ENCODE measurements at regions not wholly inside any gene's neighbourhood (a gene's known extent, or its start where the extent isn't known, plus 50 kb on each side); places are given as distances from the start of the nearest gene placed in this dataset.

DNA sequence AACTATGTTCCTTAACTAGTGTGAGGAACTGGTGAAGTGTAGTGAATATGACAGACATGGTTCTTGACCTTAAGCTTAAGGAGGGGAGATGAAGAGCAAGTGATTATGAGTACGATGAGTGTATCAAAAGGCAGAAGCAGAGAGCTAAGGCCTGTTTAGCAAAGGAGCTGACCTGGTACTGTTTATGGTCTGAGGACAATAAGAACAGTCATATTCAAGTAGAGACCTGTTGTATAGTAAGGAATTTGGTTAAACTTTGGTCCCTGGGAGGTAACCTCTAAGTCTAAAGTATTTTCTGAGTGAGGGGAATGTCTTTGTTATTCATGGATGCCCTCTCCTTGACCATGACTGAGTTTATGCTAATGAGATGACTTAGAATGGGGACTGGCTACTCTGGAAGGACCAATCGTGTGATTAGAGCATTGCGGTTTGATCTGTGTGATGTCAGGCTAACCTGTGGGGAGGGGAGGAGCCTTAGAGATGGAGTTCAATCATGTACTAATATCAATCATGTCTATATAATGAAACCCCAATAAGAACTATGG lies 389.3 kb downstream of the BMP4 start:
- TF ChIP-seq, protein P1, sequence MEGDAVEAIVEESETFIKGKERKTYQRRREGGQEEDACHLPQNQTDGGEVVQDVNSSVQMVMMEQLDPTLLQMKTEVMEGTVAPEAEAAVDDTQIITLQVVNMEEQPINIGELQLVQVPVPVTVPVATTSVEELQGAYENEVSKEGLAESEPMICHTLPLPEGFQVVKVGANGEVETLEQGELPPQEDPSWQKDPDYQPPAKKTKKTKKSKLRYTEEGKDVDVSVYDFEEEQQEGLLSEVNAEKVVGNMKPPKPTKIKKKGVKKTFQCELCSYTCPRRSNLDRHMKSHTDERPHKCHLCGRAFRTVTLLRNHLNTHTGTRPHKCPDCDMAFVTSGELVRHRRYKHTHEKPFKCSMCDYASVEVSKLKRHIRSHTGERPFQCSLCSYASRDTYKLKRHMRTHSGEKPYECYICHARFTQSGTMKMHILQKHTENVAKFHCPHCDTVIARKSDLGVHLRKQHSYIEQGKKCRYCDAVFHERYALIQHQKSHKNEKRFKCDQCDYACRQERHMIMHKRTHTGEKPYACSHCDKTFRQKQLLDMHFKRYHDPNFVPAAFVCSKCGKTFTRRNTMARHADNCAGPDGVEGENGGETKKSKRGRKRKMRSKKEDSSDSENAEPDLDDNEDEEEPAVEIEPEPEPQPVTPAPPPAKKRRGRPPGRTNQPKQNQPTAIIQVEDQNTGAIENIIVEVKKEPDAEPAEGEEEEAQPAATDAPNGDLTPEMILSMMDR (IDR thresholded peaks at IDR 0.05): no peak
- TF ChIP-seq POLR2A (IDR thresholded peaks at IDR 0.05): no peak
